K562 (cell line): ENCODE measurements at regions not wholly inside any gene's neighbourhood (a gene's known extent, or its start where the extent isn't known, plus 50 kb on each side); places are given as distances from the start of the nearest gene placed in this dataset.

Source experiments
- EP300 ChIP-seq: IDR thresholded peaks from 2 replicates; pipeline ENCODE4 v1.6.1; 2012; ENCODE audit warnings: low read length, improper control_type of control experiment
- ERF ChIP-seq: fragments of 450-650 bp; formaldehyde crosslinking; IDR thresholded peaks from 2 replicates; pipeline ENCODE4 v1.4.0; 2020; ENCODE audit warnings: mild to moderate bottlenecking, mixed read lengths
- FOXK1 ChIP-seq: sonication (generic); formaldehyde crosslinking; IDR thresholded peaks from 2 replicates; pipeline ENCODE4 v1.8.0; 2022; ENCODE audit warnings: missing genetic modification reagents, mild to moderate bottlenecking, borderline replicate concordance
- KLF1 ChIP-seq: fragments of 450-650 bp; IDR thresholded peaks from 2 replicates; pipeline ENCODE4 v1.6.1; 2016; ENCODE audit warnings: missing genetic modification characterization, missing compliant biosample characterization
- STAT5A ChIP-seq: IDR thresholded peaks from 2 replicates; pipeline ENCODE4 v1.6.1; 2012; ENCODE audit warnings: low read length, inconsistent platforms, borderline replicate concordance
- ZNF217 ChIP-seq: sonication (generic); formaldehyde crosslinking; IDR thresholded peaks from 2 replicates; pipeline ENCODE4 v1.8.0; 2022; ENCODE audit warnings: mild to moderate bottlenecking, missing genetic modification reagents
- TF ChIP-seq, protein P1 (sequence below): IDR thresholded peaks from 2 replicates; pipeline ENCODE4 v1.6.1; 2016; ENCODE audit warnings: missing genetic modification characterization, missing compliant biosample characterization
- TF ChIP-seq, protein P2 (sequence below): sonication (generic); formaldehyde crosslinking; IDR thresholded peaks from 2 replicates; pipeline ENCODE4 v1.8.1; 2022; ENCODE audit warnings: missing genetic modification reagents
- TF ChIP-seq, protein P3 (sequence below): fragments of 250-450 bp; sonication (Bioruptor Pico); IDR thresholded peaks from 2 replicates; pipeline ENCODE4 v1.4.0; 2020; ENCODE audit warnings: mild to moderate bottlenecking, moderate library complexity
- TF ChIP-seq, protein P4 (sequence below): sonication (generic); formaldehyde crosslinking; IDR thresholded peaks from 2 replicates; pipeline ENCODE4 v1.9.0; 2022; ENCODE audit warnings: mild to moderate bottlenecking, missing genetic modification reagents
- TF ChIP-seq, protein P5 (sequence below): fragments of 250-450 bp; sonication (Bioruptor Pico); IDR thresholded peaks from 2 replicates; pipeline ENCODE4 v1.4.0; 2020; ENCODE audit warnings: borderline replicate concordance

DNA sequence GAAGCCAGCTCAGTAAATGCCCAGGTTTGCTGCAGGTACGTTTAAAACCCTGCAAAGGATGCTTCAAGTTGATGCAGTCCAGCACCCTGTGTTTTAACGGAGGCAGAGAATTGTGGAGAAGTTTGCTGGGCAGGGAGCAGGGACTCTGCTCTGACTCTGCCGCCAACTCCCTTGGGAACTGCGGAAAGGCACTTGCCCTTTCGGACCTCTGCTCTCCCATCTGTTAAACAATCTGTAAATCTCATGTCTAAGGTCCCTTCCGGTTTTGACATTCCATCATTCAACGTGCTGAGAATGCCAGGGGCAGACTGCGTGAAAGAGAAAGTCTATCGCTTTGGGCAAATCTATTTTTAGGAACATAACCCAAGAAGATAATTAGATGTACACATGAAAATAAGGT lies 184.5 kb downstream of the OPA1 start:
- TF ChIP-seq, protein P1, sequence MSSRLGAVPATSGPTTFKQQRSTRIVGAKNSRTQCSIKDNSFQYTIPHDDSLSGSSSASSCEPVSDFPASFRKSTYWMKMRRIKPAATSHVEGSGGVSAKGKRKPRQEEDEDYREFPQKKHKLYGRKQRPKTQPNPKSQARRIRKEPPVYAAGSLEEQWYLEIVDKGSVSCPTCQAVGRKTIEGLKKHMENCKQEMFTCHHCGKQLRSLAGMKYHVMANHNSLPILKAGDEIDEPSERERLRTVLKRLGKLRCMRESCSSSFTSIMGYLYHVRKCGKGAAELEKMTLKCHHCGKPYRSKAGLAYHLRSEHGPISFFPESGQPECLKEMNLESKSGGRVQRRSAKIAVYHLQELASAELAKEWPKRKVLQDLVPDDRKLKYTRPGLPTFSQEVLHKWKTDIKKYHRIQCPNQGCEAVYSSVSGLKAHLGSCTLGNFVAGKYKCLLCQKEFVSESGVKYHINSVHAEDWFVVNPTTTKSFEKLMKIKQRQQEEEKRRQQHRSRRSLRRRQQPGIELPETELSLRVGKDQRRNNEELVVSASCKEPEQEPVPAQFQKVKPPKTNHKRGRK (tag), result no peak
- TF ChIP-seq, protein P2, sequence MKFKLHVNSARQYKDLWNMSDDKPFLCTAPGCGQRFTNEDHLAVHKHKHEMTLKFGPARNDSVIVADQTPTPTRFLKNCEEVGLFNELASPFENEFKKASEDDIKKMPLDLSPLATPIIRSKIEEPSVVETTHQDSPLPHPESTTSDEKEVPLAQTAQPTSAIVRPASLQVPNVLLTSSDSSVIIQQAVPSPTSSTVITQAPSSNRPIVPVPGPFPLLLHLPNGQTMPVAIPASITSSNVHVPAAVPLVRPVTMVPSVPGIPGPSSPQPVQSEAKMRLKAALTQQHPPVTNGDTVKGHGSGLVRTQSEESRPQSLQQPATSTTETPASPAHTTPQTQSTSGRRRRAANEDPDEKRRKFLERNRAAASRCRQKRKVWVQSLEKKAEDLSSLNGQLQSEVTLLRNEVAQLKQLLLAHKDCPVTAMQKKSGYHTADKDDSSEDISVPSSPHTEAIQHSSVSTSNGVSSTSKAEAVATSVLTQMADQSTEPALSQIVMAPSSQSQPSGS (CRISPR knock-in tag), result no peak
- TF ChIP-seq, protein P3, sequence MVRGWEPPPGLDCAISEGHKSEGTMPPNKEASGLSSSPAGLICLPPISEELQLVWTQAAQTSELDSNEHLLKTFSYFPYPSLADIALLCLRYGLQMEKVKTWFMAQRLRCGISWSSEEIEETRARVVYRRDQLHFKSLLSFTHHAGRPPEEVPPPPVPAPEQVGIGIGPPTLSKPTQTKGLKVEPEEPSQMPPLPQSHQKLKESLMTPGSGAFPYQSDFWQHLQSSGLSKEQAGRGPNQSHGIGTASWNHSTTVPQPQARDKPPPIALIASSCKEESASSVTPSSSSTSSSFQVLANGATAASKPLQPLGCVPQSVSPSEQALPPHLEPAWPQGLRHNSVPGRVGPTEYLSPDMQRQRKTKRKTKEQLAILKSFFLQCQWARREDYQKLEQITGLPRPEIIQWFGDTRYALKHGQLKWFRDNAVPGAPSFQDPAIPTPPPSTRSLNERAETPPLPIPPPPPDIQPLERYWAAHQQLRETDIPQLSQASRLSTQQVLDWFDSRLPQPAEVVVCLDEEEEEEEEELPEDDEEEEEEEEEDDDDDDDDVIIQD (CRISPR knock-in tag), result no peak
- TF ChIP-seq ERF (CRISPR knock-in tag), result no peak
- TF ChIP-seq EP300, result no peak
- no peak for TF ChIP-seq FOXK1 (CRISPR knock-in tag)
- TF ChIP-seq ZNF217 (CRISPR knock-in tag), result no peak
- TF ChIP-seq KLF1 (tag), result no peak
- no peak for TF ChIP-seq STAT5A
- TF ChIP-seq, protein P4, sequence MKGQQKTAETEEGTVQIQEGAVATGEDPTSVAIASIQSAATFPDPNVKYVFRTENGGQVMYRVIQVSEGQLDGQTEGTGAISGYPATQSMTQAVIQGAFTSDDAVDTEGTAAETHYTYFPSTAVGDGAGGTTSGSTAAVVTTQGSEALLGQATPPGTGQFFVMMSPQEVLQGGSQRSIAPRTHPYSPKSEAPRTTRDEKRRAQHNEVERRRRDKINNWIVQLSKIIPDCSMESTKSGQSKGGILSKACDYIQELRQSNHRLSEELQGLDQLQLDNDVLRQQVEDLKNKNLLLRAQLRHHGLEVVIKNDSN (CRISPR knock-in tag), result no peak
- TF ChIP-seq, protein P5, sequence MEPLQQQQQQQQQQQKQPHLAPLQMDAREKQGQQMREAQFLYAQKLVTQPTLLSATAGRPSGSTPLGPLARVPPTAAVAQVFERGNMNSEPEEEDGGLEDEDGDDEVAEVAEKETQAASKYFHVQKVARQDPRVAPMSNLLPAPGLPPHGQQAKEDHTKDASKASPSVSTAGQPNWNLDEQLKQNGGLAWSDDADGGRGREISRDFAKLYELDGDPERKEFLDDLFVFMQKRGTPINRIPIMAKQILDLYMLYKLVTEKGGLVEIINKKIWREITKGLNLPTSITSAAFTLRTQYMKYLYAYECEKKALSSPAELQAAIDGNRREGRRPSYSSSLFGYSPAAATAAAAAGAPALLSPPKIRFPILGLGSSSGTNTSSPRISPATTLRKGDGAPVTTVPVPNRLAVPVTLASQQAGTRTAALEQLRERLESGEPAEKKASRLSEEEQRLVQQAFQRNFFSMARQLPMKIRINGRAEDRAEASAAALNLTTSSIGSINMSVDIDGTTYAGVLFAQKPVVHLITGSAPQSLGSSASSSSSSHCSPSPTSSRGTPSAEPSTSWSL (CRISPR knock-in tag), result no peak
